ENCODE measurements at regions not wholly inside any gene's neighbourhood (a gene's known extent, or its start where the extent isn't known, plus 50 kb on each side); places are given as distances from the start of the nearest gene placed in this dataset.
"Not testable (repeated sequence)": the region's sequence is repeated elsewhere in the genome, so short reads cannot be mapped to it uniquely, and the experiment has no call there.

GRCh38 chr11:130671801-130672700, 223.6 kb downstream of the ADAMTS15 start:
- H3K27ac Mint-ChIP-seq, result no peak overlapping the region
- H3K36me3 Mint-ChIP-seq, result no peaks in the 10 kb centered on the region
- DNase-seq (no peak), ATAC-seq (no peak)
- no peak overlapping the region for H3K4me3 Mint-ChIP-seq
- POLR2A ChIA-PET, result no interaction called here
- H3K9me3 Mint-ChIP-seq, result peaks cover 0 to 1% (median 0%) of the 10 kb centered on the region in 9 donors
- H3K27me3 Mint-ChIP-seq, result peaks cover 0 to 24% (median 11%) of the 10 kb centered on the region in 5 donors
- H3K4me1 Mint-ChIP-seq, result no peaks in the 10 kb centered on the region

GRCh38 chr11:130672911-130673310, 224.5 kb downstream of the ADAMTS15 start:
- H3K27me3 Mint-ChIP-seq, result peaks cover 0 to 24% (median 11%) of the 10 kb centered on the region in 5 donors
- POLR2A ChIA-PET, result no interaction called here
- H3K9me3 Mint-ChIP-seq, result peaks cover 0 to 10% (median 3%) of the 10 kb centered on the region in 9 donors
- ATAC-seq (no peak), DNase-seq (no peak)
- H3K27ac Mint-ChIP-seq, result no peak overlapping the region
- no peaks in the 10 kb centered on the region for H3K4me1 Mint-ChIP-seq
- no peaks in the 10 kb centered on the region for H3K36me3 Mint-ChIP-seq
- H3K4me3 Mint-ChIP-seq, result no peak overlapping the region

GRCh38 chr11:130673698-130674097, 225.3 kb downstream of the ADAMTS15 start:
- Mint-ChIP-seq H3K27ac (no peak overlapping the region), H3K4me1 (no peaks in the 10 kb centered on the region), H3K27me3 (peaks cover 0 to 24% (median 11%) of the 10 kb centered on the region in 5 donors), H3K36me3 (peaks cover 0 to under 1% (median 0%) of the 10 kb centered on the region in 3 donors), H3K9me3 (peaks cover 4 to 17% (median 7%) of the 10 kb centered on the region in 9 donors), H3K4me3 (no peak overlapping the region)
- no peak for DNase-seq
- ATAC-seq, result no peak
- POLR2A ChIA-PET, result no interaction called here

- Mint-ChIP-seq H3K4me3 (no peak overlapping the region), H3K36me3 (peaks cover 0 to 11% (median 0%) of the 10 kb centered on the region in 3 donors)
Measured at GRCh38 chr11:130674686-130675308, 226.4 kb downstream of the ADAMTS15 start.

GRCh38 chr11:130675371-130675821, 227.0 kb downstream of the ADAMTS15 start:
- peaks cover 11 to 31% (median 20%) of the 10 kb centered on the region in 9 donors for H3K9me3 Mint-ChIP-seq
- no peak overlapping the region for H3K4me3 Mint-ChIP-seq
- H3K36me3 Mint-ChIP-seq, result peaks cover 0 to 14% (median 0%) of the 10 kb centered on the region in 3 donors
- no peak for ATAC-seq
- no peak for DNase-seq
- peaks cover 0 to 24% (median 11%) of the 10 kb centered on the region in 5 donors for H3K27me3 Mint-ChIP-seq
- H3K27ac Mint-ChIP-seq, result no peak overlapping the region
- POLR2A ChIA-PET, result no interaction called here
- no peaks in the 10 kb centered on the region for H3K4me1 Mint-ChIP-seq

More at GRCh38 chr11:130674686-130675308, 226.4 kb downstream of the ADAMTS15 start:
- POLR2A ChIA-PET, result no interaction called here
- DNase-seq (no peak), ATAC-seq (no peak)
- Mint-ChIP-seq H3K27ac (no peak overlapping the region), H3K9me3 (peaks cover 11 to 28% (median 15%) of the 10 kb centered on the region in 9 donors), H3K27me3 (peaks cover 0 to 24% (median 11%) of the 10 kb centered on the region in 5 donors), H3K4me1 (no peaks in the 10 kb centered on the region)

- POLR2A ChIA-PET, result no interaction called here
- Mint-ChIP-seq H3K4me3 (no peak overlapping the region), H3K36me3 (peaks cover 0 to 19% (median 0%) of the 10 kb centered on the region in 3 donors), H3K27me3 (peaks cover 0 to 24% (median 9%) of the 10 kb centered on the region in 5 donors), H3K27ac (no peak overlapping the region), H3K9me3 (peaks cover 13 to 36% (median 25%) of the 10 kb centered on the region in 9 donors), H3K4me1 (no peaks in the 10 kb centered on the region)
- no peak for DNase-seq
- no peak for ATAC-seq
Measured at GRCh38 chr11:130675917-130676316, 227.5 kb downstream of the ADAMTS15 start.

- Mint-ChIP-seq H3K4me3 (no peak overlapping the region), H3K4me1 (no peaks in the 10 kb centered on the region), H3K9me3 (peaks cover 19 to 47% (median 27%) of the 10 kb centered on the region in 9 donors), H3K36me3 (peaks cover 0 to 20% (median 0%) of the 10 kb centered on the region in 3 donors), H3K27me3 (peaks cover 1 to 24% (median 9%) of the 10 kb centered on the region in 5 donors), H3K27ac (no peak overlapping the region)
- no peak for DNase-seq
- POLR2A ChIA-PET, result no interaction called here
- no peak for ATAC-seq
Measured at GRCh38 chr11:130677486-130678153, 229.2 kb downstream of the ADAMTS15 start.

- H3K36me3 Mint-ChIP-seq, result peaks cover 0 to 20% (median 0%) of the 10 kb centered on the region in 3 donors
- H3K9me3 Mint-ChIP-seq, result peaks cover 19 to 51% (median 31%) of the 10 kb centered on the region in 9 donors
- H3K27ac Mint-ChIP-seq, result no peak overlapping the region
- H3K4me3 Mint-ChIP-seq, result no peak overlapping the region
- ATAC-seq, result no peak
- POLR2A ChIA-PET, result no interaction called here
- H3K4me1 Mint-ChIP-seq, result no peaks in the 10 kb centered on the region
- peaks cover 1 to 18% (median 9%) of the 10 kb centered on the region in 5 donors for H3K27me3 Mint-ChIP-seq
- DNase-seq, result no peak
Measured at GRCh38 chr11:130679247-130679646, 230.8 kb downstream of the ADAMTS15 start.

- H3K4me3 Mint-ChIP-seq, ATAC-seq, H3K27ac Mint-ChIP-seq, H3K4me1 Mint-ChIP-seq, DNase-seq, POLR2A ChIA-PET: not testable (repeated sequence)
- Mint-ChIP-seq H3K36me3 (peaks cover 0 to 20% (median 0%) of the 10 kb centered on the region in 3 donors), H3K27me3 (peaks cover 5 to 12% (median 6%) of the 10 kb centered on the region in 5 donors), H3K9me3 (peaks cover 15 to 51% (median 28%) of the 10 kb centered on the region in 9 donors)
Measured at GRCh38 chr11:130682471-130682870, 233.8 kb downstream of the SNX19 start.

- DNase-seq (no peak), ATAC-seq (no peak)
- no peak overlapping the region for H3K4me3 Mint-ChIP-seq
- no peak overlapping the region for H3K27ac Mint-ChIP-seq
- POLR2A ChIA-PET, result no interaction called here
- no peaks in the 10 kb centered on the region for H3K36me3 Mint-ChIP-seq
- H3K9me3 Mint-ChIP-seq, result peaks cover 0 to 4% (median 0%) of the 10 kb centered on the region in 9 donors
- H3K27me3 Mint-ChIP-seq, result peaks cover 6 to 17% (median 7%) of the 10 kb centered on the region in 5 donors
- H3K4me1 Mint-ChIP-seq, result no peaks in the 10 kb centered on the region
Measured at GRCh38 chr11:130689222-130689908, 226.9 kb downstream of the SNX19 start.

- H3K4me3 Mint-ChIP-seq, result no peak overlapping the region
- no peaks in the 10 kb centered on the region for H3K4me1 Mint-ChIP-seq
- peaks cover 0 to 13% (median 4%) of the 10 kb centered on the region in 5 donors for H3K27me3 Mint-ChIP-seq
- POLR2A ChIA-PET, result no interaction called here
- H3K27ac Mint-ChIP-seq, result no peak overlapping the region
- H3K9me3 Mint-ChIP-seq, result peaks cover 0 to 2% (median 0%) of the 10 kb centered on the region in 9 donors
- H3K36me3 Mint-ChIP-seq, result no peaks in the 10 kb centered on the region
- DNase-seq, result no peak
- no peak for ATAC-seq
Measured at GRCh38 chr11:130691581-130691980, 224.7 kb downstream of the SNX19 start.

GRCh38 chr11:130692220-130692619, 224.1 kb downstream of the SNX19 start:
- H3K4me1 Mint-ChIP-seq, result no peaks in the 10 kb centered on the region
- no peak for DNase-seq
- peaks cover 0 to 13% (median 3%) of the 10 kb centered on the region in 5 donors for H3K27me3 Mint-ChIP-seq
- ATAC-seq, result no peak
- no peak overlapping the region for H3K4me3 Mint-ChIP-seq
- POLR2A ChIA-PET, result no interaction called here
- H3K27ac Mint-ChIP-seq, result no peak overlapping the region
- no peaks in the 10 kb centered on the region for H3K36me3 Mint-ChIP-seq
- peaks cover 0 to 1% (median 0%) of the 10 kb centered on the region in 9 donors for H3K9me3 Mint-ChIP-seq
